ES-I3 (cell line): ENCODE measurements at regions not wholly inside any gene's neighbourhood (a gene's known extent, or its start where the extent isn't known, plus 50 kb on each side); places are given as distances from the start of the nearest gene placed in this dataset.

ENCODE experiments used
- H3K36me3 ChIP-seq: 2 replicates; pipeline ENCODE4 v1.6.1; 2013; ENCODE audit warnings: mild to moderate bottlenecking, low read length, control low read depth, moderate library complexity; ENCODE audit not compliant: insufficient read depth
- H3K4me1 ChIP-seq: 2 replicates; pipeline ENCODE4 v1.6.1; 2013; ENCODE audit warnings: mild to moderate bottlenecking, control low read depth, low read length; ENCODE audit not compliant: insufficient read depth
- H3K9ac ChIP-seq: 2 replicates; pipeline ENCODE4 v1.6.1; 2013; ENCODE audit warnings: low read depth, mild to moderate bottlenecking, low read length, moderate library complexity
- H3K9me3 ChIP-seq: 2 replicates; pipeline ENCODE4 v1.6.1; 2013; ENCODE audit warnings: mild to moderate bottlenecking, low read length, moderate library complexity; ENCODE audit not compliant: control insufficient read depth, insufficient read depth

GRCh38 chr14:54208751-54209150 lies 188.1 kb upstream of the CDKN3 start:
- no peaks in the 10 kb centered on the region for H3K36me3 ChIP-seq
- H3K9ac ChIP-seq, result no peak overlapping the region
- peaks cover 12% of the 10 kb centered on the region for H3K9me3 ChIP-seq
- H3K4me1 ChIP-seq, result peaks cover 12% of the 10 kb centered on the region

GRCh38 chr14:54209511-54210250 lies 187.1 kb upstream of the CDKN3 start:
- H3K9ac ChIP-seq, result no peak overlapping the region
- H3K4me1 ChIP-seq, result peaks cover 12% of the 10 kb centered on the region
- no peaks in the 10 kb centered on the region for H3K36me3 ChIP-seq
- peaks cover 12% of the 10 kb centered on the region for H3K9me3 ChIP-seq

- Histone ChIP-seq H3K36me3 (no peaks in the 10 kb centered on the region), H3K9me3 (peaks cover 12% of the 10 kb centered on the region), H3K9ac (no peak overlapping the region), H3K4me1 (peaks cover 12% of the 10 kb centered on the region)
Observed at GRCh38 chr14:54211551-54212308, 185.1 kb upstream of the CDKN3 start.

- Histone ChIP-seq H3K9me3 (peaks cover 12% of the 10 kb centered on the region), H3K9ac (no peak overlapping the region), H3K36me3 (no peaks in the 10 kb centered on the region), H3K4me1 (peaks cover 12% of the 10 kb centered on the region)
Observed at GRCh38 chr14:54213536-54213935, 183.3 kb upstream of the CDKN3 start.

- Histone ChIP-seq H3K4me1 (peaks cover 1% of the 10 kb centered on the region), H3K9me3 (peaks cover 12% of the 10 kb centered on the region), H3K36me3 (no peaks in the 10 kb centered on the region), H3K9ac (no peak overlapping the region)
Observed at GRCh38 chr14:54216827-54217226, 180.0 kb upstream of the CDKN3 start.

- Histone ChIP-seq H3K4me1 (no peaks in the 10 kb centered on the region), H3K9ac (peak overlapping the region; percentile 28; the same call in 1 of the 2 replicates)
Observed at GRCh38 chr14:54219261-54220070, 177.3 kb upstream of the CDKN3 start.

GRCh38 chr14:54220071-54220703 lies 176.6 kb upstream of the CDKN3 start:
- Histone ChIP-seq H3K9ac (peak overlapping the region; percentile 28; the same call in 1 of the 2 replicates), H3K4me1 (no peaks in the 10 kb centered on the region), H3K9me3 (no peaks in the 10 kb centered on the region), H3K36me3 (no peaks in the 10 kb centered on the region)

More at GRCh38 chr14:54219261-54220070, 177.3 kb upstream of the CDKN3 start:
- H3K36me3 ChIP-seq, result no peaks in the 10 kb centered on the region
- no peaks in the 10 kb centered on the region for H3K9me3 ChIP-seq

- Histone ChIP-seq H3K9me3 (no peaks in the 10 kb centered on the region), H3K4me1 (no peaks in the 10 kb centered on the region), H3K9ac (peak overlapping the region; percentile 28; the same call in 1 of the 2 replicates), H3K36me3 (no peaks in the 10 kb centered on the region)
Observed at GRCh38 chr14:54220704-54221431, 175.9 kb upstream of the CDKN3 start.

- no peaks in the 10 kb centered on the region for H3K9me3 ChIP-seq
- no peaks in the 10 kb centered on the region for H3K36me3 ChIP-seq
- no peaks in the 10 kb centered on the region for H3K4me1 ChIP-seq
- H3K9ac ChIP-seq, result no peak overlapping the region
Observed at GRCh38 chr14:54221432-54221803, 175.4 kb upstream of the CDKN3 start.

GRCh38 chr14:54221971-54222370 lies 174.8 kb upstream of the CDKN3 start:
- H3K9ac ChIP-seq, result no peak overlapping the region
- H3K9me3 ChIP-seq, result no peaks in the 10 kb centered on the region
- no peaks in the 10 kb centered on the region for H3K4me1 ChIP-seq
- H3K36me3 ChIP-seq, result no peaks in the 10 kb centered on the region

- Histone ChIP-seq H3K36me3 (no peaks in the 10 kb centered on the region), H3K4me1 (no peaks in the 10 kb centered on the region), H3K9me3 (no peaks in the 10 kb centered on the region), H3K9ac (no peak overlapping the region)
Observed at GRCh38 chr14:54223831-54224402, 172.9 kb upstream of the CDKN3 start.

GRCh38 chr14:54225457-54226060 lies 171.2 kb upstream of the CDKN3 start:
- Histone ChIP-seq H3K9me3 (no peaks in the 10 kb centered on the region), H3K36me3 (no peaks in the 10 kb centered on the region), H3K4me1 (no peaks in the 10 kb centered on the region), H3K9ac (no peak overlapping the region)

GRCh38 chr14:54226103-54226502 lies 170.7 kb upstream of the CDKN3 start:
- Histone ChIP-seq H3K4me1 (no peaks in the 10 kb centered on the region), H3K36me3 (no peaks in the 10 kb centered on the region), H3K9ac (no peak overlapping the region), H3K9me3 (no peaks in the 10 kb centered on the region)
